ENCODE measurements at regions not wholly inside any gene's neighbourhood (a gene's known extent, or its start where the extent isn't known, plus 50 kb on each side); places are given as distances from the start of the nearest gene placed in this dataset.

GRCh38 chr10:28912017-28912783, 234.9 kb downstream of the BAMBI start:
- no peak for DNase-seq (ENCODE audit: low read depth)
- no peak overlapping the region for H3K4me3 ChIP-seq (replicated peaks; ENCODE audit: low read depth, low read length)
- no peak for TF ChIP-seq CTCF (IDR thresholded peaks at IDR 0.05; ENCODE audit: low read length, missing control alignments)

GRCh38 chr10:28913436-28914237, 236.3 kb downstream of the BAMBI start:
- DNase-seq (ENCODE audit: low read depth): no peak
- no peak for TF ChIP-seq CTCF (IDR thresholded peaks at IDR 0.05; ENCODE audit: low read length, missing control alignments)

GRCh38 chr10:28914701-28915100, 237.4 kb downstream of the BAMBI start:
- no peak for TF ChIP-seq CTCF (IDR thresholded peaks at IDR 0.05; ENCODE audit: low read length, missing control alignments)
- no peak for DNase-seq (ENCODE audit: low read depth)
- H3K4me3 ChIP-seq (replicated peaks; ENCODE audit: low read depth, low read length): no peak overlapping the region

More at GRCh38 chr10:28913436-28914237, 236.3 kb downstream of the BAMBI start:
- no peak overlapping the region for H3K4me3 ChIP-seq (replicated peaks; ENCODE audit: low read depth, low read length)

- DNase-seq (ENCODE audit: low read depth): no peak
- H3K4me3 ChIP-seq (replicated peaks; ENCODE audit: low read depth, low read length): no peak overlapping the region
- TF ChIP-seq CTCF (IDR thresholded peaks at IDR 0.05; ENCODE audit: low read length, missing control alignments): no peak
Measured at GRCh38 chr10:28915989-28916588, 238.8 kb downstream of the BAMBI start.

- H3K4me3 ChIP-seq (replicated peaks; ENCODE audit: low read depth, low read length): no peak overlapping the region
- TF ChIP-seq CTCF (IDR thresholded peaks at IDR 0.05; ENCODE audit: low read length, missing control alignments): no peak
- no peak for DNase-seq (ENCODE audit: low read depth)
Measured at GRCh38 chr10:28920091-28920490, 242.8 kb downstream of the BAMBI start.

- no peak for DNase-seq (ENCODE audit: low read depth)
- no peak for TF ChIP-seq CTCF (IDR thresholded peaks at IDR 0.05; ENCODE audit: low read length, missing control alignments)
Measured at GRCh38 chr10:28922127-28922526, 244.8 kb downstream of the BAMBI start.

More at GRCh38 chr10:28922127-28922526, 244.8 kb downstream of the BAMBI start:
- H3K4me3 ChIP-seq (replicated peaks; ENCODE audit: low read depth, low read length): no peak overlapping the region

Data from fibroblast of pulmonary artery (primary cell).